Stomach (tissue), 4 donors: ENCODE measurements at regions not wholly inside any gene's neighbourhood (a gene's known extent, or its start where the extent isn't known, plus 50 kb on each side); places are given as distances from the start of the nearest gene placed in this dataset.

Experiments used
- POLR2A ChIP-seq, 4 donors: fragments of 450-650 bp; IDR thresholded peaks; one replicate each; pipeline ENCODE4 v1.6.1; 2016; ENCODE audit warnings: antibody characterized with exemption in 4 of 4, control low read depth in 2 of 4, mild to moderate bottlenecking in 1 of 4, moderate library complexity in 1 of 4
- TF ChIP-seq, protein P1 (sequence below), 7 experiments: fragments of 450-650 bp in 4 of 7; fragments of 200-600 bp in 3 of 7; sonication (generic) in 3 of 7; IDR thresholded peaks; one replicate each; pipeline ENCODE4 v1.5.1; 2016 to 2019; ENCODE audit warnings: antibody characterized with exemption in 7 of 7, control low read depth in 2 of 7, mild to moderate bottlenecking in 1 of 7

GRCh38 chr1:178664278-178664677 is 60.8 kb upstream of the RALGPS2 start:
- TF ChIP-seq, protein P1, sequence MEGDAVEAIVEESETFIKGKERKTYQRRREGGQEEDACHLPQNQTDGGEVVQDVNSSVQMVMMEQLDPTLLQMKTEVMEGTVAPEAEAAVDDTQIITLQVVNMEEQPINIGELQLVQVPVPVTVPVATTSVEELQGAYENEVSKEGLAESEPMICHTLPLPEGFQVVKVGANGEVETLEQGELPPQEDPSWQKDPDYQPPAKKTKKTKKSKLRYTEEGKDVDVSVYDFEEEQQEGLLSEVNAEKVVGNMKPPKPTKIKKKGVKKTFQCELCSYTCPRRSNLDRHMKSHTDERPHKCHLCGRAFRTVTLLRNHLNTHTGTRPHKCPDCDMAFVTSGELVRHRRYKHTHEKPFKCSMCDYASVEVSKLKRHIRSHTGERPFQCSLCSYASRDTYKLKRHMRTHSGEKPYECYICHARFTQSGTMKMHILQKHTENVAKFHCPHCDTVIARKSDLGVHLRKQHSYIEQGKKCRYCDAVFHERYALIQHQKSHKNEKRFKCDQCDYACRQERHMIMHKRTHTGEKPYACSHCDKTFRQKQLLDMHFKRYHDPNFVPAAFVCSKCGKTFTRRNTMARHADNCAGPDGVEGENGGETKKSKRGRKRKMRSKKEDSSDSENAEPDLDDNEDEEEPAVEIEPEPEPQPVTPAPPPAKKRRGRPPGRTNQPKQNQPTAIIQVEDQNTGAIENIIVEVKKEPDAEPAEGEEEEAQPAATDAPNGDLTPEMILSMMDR (IDR thresholded peaks at IDR 0.05) = no peak
- no peak for TF ChIP-seq POLR2A (IDR thresholded peaks at IDR 0.05)
